Nephron (organoid): ENCODE measurements at regions not wholly inside any gene's neighbourhood (a gene's known extent, or its start where the extent isn't known, plus 50 kb on each side); places are given as distances from the start of the nearest gene placed in this dataset.

ENCODE experiments used
- H3K27ac Mint-ChIP-seq, 3 experiments: 2 replicates each; pipeline ENCODE4 v1.8.0; 2020; ENCODE audit warnings: mixed read lengths in 3 of 3, mild to moderate bottlenecking in 2 of 3, moderate library complexity in 1 of 3
- H3K27me3 Mint-ChIP-seq: 2 replicates; pipeline ENCODE4 v1.8.0; 2021; ENCODE audit warnings: low read depth, mild to moderate bottlenecking, moderate library complexity, mixed read lengths
- H3K36me3 Mint-ChIP-seq: 2 replicates; pipeline ENCODE4 v1.8.0; 2020; ENCODE audit warnings: low read depth, mixed read lengths
- H3K4me1 Mint-ChIP-seq: 2 replicates; pipeline ENCODE4 v1.8.0; 2020; ENCODE audit warnings: mixed read lengths
- H3K4me3 Mint-ChIP-seq, 3 experiments: 2 replicates each; pipeline ENCODE4 v1.8.0; 2020; ENCODE audit warnings: mild to moderate bottlenecking in 3 of 3, mixed read lengths in 3 of 3, moderate library complexity in 2 of 3
- H3K9me3 Mint-ChIP-seq: 2 replicates; pipeline ENCODE4 v1.8.0; 2020; ENCODE audit warnings: mixed read lengths
- CTCF ChIP-seq, 3 experiments: fragments of 200-600 bp; sonication (generic); IDR thresholded peaks; one replicate each; pipeline ENCODE4 v1.5.0; 2021; ENCODE audit warnings: antibody characterized with exemption in 3 of 3; ENCODE audit not compliant: unreplicated experiment in 3 of 3

DNA sequence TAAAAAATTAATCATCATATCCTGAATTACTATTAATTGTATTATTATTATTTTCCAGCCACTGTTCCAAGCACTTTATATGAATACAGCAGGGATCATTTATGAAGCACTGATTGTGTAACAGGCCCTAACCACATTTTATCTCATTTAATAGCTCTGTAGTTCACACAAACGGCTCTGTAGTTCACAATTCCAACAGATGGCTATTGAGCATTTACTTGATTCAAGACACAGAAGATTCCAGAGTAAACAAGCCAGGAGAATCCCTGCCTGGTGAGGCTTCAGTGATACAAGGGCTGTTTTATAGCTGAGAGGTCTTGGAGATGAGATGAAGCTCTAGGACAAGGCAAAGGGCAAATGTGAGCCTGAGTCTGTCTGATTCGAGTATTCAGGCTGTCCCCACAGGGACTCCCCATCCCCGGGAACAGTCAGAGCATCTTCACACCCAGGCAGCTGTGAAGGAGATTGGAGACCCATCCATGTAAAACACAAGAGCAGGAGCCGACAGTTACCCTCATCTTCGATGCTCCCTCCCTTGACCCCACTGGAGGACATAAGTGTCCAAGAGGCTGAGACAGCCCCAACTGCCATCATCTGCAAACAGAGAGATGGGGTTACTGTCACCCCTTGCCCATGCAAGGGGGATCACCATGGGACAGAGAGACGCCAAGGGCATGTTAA, 222.5 kb downstream of the MN1 start:
- Mint-ChIP-seq H3K36me3 (no peaks in the 10 kb centered on the region), H3K9me3 (no peaks in the 10 kb centered on the region), H3K4me3 (no peak overlapping the region), H3K4me1 (peaks cover 70% of the 10 kb centered on the region), H3K27me3 (peaks cover 10% of the 10 kb centered on the region), H3K27ac (peak overlapping the region in 2 of 3 experiments; percentile 71 to 83)
- TF ChIP-seq CTCF (IDR thresholded peaks at IDR 0.05; ENCODE audit: unreplicated experiment in 3 of 3): no peak

GRCh38 chr22:27580311-27580897, 221.2 kb downstream of the MN1 start:
- Mint-ChIP-seq H3K4me1 (peaks cover 64% of the 10 kb centered on the region), H3K27me3 (peaks cover 14% of the 10 kb centered on the region), H3K4me3 (no peak overlapping the region), H3K9me3 (no peaks in the 10 kb centered on the region), H3K36me3 (no peaks in the 10 kb centered on the region), H3K27ac (peak overlapping the region in 2 of 3 experiments; percentile 67 to 91)
- no peak for TF ChIP-seq CTCF (IDR thresholded peaks at IDR 0.05; ENCODE audit: unreplicated experiment in 3 of 3)

GRCh38 chr22:27581236-27581635, 220.3 kb downstream of the MN1 start:
- H3K4me1 Mint-ChIP-seq: peaks cover 56% of the 10 kb centered on the region
- H3K4me3 Mint-ChIP-seq: no peak overlapping the region
- H3K36me3 Mint-ChIP-seq: no peaks in the 10 kb centered on the region
- H3K9me3 Mint-ChIP-seq: no peaks in the 10 kb centered on the region
- no peak for TF ChIP-seq CTCF (IDR thresholded peaks at IDR 0.05; ENCODE audit: unreplicated experiment in 3 of 3)
- peaks cover 20% of the 10 kb centered on the region for H3K27me3 Mint-ChIP-seq
- H3K27ac Mint-ChIP-seq: peak overlapping the region in 2 of 3 experiments; percentile 67 to 91

- no peak for TF ChIP-seq CTCF (IDR thresholded peaks at IDR 0.05; ENCODE audit: unreplicated experiment in 3 of 3)
- no peaks in the 10 kb centered on the region for H3K36me3 Mint-ChIP-seq
- H3K9me3 Mint-ChIP-seq: no peaks in the 10 kb centered on the region
- H3K4me3 Mint-ChIP-seq: no peak overlapping the region
- H3K27ac Mint-ChIP-seq: peak overlapping the region; percentile 41 to 91 (median 67)
- peaks cover 24% of the 10 kb centered on the region for H3K27me3 Mint-ChIP-seq
- H3K4me1 Mint-ChIP-seq: peaks cover 52% of the 10 kb centered on the region
Observed at GRCh38 chr22:27581688-27582087, 219.9 kb downstream of the MN1 start.

- Mint-ChIP-seq H3K4me3 (no peak overlapping the region), H3K27ac (no peak overlapping the region), H3K4me1 (peaks cover 33% of the 10 kb centered on the region), H3K27me3 (peaks cover 30% of the 10 kb centered on the region), H3K36me3 (no peaks in the 10 kb centered on the region), H3K9me3 (peaks cover under 1% of the 10 kb centered on the region)
- TF ChIP-seq CTCF (IDR thresholded peaks at IDR 0.05; ENCODE audit: unreplicated experiment in 3 of 3): no peak
Observed at GRCh38 chr22:27583856-27584255, 217.7 kb downstream of the MN1 start.

GRCh38 chr22:27585141-27585540, 216.4 kb downstream of the MN1 start:
- TF ChIP-seq CTCF (IDR thresholded peaks at IDR 0.05; ENCODE audit: unreplicated experiment in 3 of 3): no peak
- peaks cover 30% of the 10 kb centered on the region for H3K27me3 Mint-ChIP-seq
- no peaks in the 10 kb centered on the region for H3K36me3 Mint-ChIP-seq
- H3K4me1 Mint-ChIP-seq: peaks cover 25% of the 10 kb centered on the region
- no peak overlapping the region for H3K27ac Mint-ChIP-seq
- peaks cover 3% of the 10 kb centered on the region for H3K9me3 Mint-ChIP-seq
- no peak overlapping the region for H3K4me3 Mint-ChIP-seq
